Activated effector memory CD4-positive, alpha-beta T cell treated with anti-CD3 and anti-CD28 coated beads, Interleukin-2, amount 50 U/mL, for 16 hours (primary cell): ENCODE measurements at regions not wholly inside any gene's neighbourhood (a gene's known extent, or its start where the extent isn't known, plus 50 kb on each side); places are given as distances from the start of the nearest gene placed in this dataset.
"Not testable (repeated sequence)": the region's sequence is repeated elsewhere in the genome, so short reads cannot be mapped to it uniquely, and the experiment has no call there.

ENCODE experiments used
- DNase-seq: peaks from one replicate; pipeline ENCODE4 v3.0.0-alpha.2; 2020

DNA sequence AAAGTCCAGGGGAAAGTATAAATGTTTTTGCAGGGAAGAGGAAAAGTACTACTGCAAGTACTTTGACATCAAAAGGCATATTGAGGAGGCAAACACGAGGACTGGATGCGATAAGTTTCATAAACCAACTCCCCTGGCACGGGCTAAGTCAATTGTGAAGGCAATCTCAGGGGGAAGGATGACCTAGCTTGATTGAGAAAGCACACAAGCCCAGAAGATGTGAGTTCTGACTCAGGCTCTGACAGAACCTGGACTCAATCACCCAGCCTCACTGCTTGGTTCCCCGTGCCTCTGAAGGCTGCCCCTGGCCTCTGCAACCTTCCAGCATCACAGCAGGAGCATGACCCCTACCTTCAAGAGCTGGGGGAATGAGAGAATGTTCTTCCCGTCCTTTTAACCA is 93.2 kb upstream of the ZNF438 start:
- no peak for DNase-seq

DNA sequence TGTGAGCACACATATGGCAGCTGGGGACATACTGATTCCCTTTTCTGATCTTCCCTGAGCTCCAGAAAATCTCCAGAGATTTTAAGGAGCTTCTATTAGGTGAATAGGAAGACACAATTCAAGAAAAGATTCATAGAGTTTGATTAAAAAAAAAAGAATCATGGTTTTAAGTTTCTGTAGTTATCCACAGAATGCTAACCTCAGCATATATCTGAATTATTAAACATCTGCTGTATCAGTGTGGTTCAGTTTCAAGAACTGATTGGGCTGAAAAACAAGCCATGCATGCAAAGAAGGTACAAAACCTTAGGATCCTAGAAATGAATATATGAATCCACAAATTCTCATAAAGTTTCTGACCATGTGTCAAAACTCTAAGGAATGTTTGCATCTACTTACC is 94.1 kb upstream of the ZNF438 start:
- no peak for DNase-seq

DNA sequence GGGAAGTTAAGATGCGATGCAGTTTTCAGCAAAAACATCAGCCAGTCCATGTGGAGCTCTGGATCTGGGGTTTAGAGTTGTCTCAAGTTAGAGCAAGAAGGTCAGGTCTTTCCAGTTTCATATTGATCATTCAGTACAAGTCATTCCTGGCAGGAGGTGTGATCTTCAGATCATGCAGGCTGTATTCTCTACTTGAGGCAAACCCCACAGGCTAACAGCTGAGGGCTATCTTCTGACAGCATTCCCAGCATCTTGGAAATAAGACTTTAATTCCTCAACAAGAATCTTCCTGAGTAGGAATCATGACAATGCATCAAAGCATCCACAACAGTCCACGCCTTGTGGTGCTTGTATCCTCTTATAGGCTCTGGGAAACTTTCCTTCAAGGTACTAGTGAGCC is 94.9 kb upstream of the ZNF438 start:
- DNase-seq = no peak

DNA sequence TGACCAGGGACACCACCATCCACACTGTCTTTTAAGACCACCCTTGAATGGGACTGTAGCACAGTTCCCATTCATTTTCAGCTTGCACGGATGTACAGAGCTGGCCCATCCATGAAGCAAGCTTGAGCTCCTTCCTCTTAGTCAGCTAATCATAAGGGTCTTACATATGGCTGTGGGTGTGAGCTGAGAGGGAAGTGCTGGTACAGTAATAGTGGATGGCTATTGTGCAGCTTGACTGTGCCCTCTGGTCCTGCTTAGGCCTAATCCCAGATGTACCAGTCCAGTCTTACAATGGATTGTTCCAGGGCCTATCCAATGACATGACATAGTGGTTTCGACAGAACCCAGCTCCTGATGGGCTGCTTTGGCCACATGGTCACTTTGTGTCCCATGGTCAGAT is 96.9 kb upstream of the ZNF438 start:
- no peak for DNase-seq

- DNase-seq = no peak
Measured at GRCh38 chr10:31129271-31129670, 97.6 kb upstream of the ZNF438 start.

- DNase-seq = no peak
Measured at GRCh38 chr10:31129880-31130405, 98.3 kb upstream of the ZNF438 start.

DNA sequence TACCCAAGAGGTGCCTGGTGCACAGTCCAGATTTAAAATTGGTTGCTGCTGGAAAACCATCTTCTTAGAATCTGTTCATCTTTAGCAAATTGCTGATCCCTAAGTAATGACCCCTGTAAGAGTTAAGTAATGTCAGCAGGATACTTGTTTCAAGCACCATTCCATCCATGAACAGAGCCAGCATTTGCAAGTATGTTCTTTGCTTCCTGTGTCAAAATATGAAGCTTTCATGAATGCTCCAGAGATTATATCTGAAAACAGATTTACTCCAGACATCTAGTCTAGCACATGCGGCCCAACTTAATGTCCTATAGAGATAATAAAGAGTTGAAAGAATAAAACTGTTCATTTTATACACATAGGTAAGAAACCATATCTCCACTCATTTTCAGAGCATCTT is 98.7 kb upstream of the ZNF438 start:
- no peak for DNase-seq

- DNase-seq = no peak
Measured at GRCh38 chr10:31131251-31131650, 99.6 kb upstream of the ZNF438 start.

DNA sequence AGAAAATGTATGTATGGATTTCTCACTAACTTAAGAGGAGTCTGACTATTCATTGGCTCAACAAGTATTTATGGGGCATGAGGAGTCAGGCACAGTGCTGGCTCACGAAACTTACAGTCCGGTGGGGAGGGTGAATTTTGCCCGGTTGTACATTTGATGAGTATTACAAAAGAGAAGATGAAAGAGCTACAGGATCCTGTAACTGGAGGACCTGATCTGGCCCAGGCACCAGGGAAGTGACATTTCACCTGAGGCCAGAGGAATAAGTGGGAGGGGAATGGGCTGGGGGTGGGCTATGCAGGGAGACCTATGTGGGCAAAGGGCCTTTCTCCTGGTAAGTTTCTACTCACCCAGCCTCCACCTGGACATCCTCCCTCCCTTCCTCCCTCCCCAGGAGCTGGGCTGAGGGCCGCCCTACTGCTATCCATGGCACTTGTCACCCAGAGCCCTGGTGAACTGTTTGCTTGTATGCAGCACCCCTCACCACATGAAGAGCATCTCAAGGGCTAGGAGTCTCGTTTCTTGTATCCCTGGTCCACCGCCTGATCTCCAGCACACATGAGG is 101.1 kb upstream of the ZNF438 start:
- DNase-seq = no peak

- DNase-seq = no peak
Measured at GRCh38 chr10:31133251-31133791, 101.7 kb upstream of the ZNF438 start.

DNA sequence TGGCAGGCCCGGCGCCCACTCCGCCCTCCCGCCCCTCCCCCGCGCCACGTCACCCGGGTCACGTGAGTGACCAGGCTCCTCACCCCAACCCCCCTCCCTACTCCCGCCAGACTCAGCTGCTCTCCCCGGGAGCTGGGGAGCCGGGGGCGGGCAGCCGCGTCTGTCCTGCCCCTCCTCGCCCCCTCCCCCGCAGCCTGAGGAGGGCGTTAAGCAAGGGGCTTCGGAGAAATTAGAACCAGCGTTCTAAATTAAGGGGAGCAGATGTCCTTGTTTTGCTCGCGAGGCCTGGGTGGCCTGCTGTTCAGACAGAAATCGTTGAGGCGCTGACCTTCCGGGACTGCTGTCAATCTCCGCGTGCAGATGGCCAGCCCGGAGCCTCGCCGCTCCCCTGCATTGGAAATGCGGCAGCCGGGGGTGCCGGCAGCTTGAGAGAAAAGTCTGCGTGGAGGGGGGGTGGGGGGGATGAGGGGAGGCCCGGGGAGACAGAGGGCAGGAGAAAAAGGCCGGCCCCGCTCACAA is 102.2 kb upstream of the ZNF438 start:
- peak; percentile 86 for DNase-seq

DNA sequence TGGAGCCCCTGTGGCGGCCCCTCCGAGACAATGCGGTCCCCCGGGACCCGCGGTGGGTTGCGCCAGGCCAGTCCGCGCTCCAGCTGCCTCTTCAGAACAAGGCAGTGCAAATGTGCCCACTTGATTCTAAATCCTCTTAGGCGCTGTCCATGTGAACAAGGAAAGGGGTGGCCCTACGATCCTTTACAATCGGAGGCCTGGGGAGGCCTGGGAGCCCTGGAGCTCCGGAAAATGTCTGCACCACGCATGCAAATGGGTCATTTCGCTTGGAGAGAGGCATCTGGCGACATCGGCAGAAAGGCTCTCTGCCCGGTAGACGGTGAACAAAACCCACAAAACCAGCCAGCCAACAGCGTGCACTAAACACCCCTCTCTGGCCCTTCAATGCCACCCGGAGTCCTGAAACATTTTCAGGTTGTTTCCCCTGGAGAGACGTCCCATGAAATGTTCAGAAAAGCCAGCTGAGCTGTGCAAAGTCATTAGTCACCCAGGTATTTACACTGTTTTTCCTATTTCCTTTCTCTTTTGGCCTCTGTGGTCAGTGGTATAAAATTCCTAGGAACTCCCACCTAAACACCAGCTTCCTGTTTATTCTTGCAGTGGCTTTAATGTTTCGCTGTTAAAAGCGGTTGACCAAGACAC is 102.8 kb upstream of the ZNF438 start:
- no peak for DNase-seq

DNA sequence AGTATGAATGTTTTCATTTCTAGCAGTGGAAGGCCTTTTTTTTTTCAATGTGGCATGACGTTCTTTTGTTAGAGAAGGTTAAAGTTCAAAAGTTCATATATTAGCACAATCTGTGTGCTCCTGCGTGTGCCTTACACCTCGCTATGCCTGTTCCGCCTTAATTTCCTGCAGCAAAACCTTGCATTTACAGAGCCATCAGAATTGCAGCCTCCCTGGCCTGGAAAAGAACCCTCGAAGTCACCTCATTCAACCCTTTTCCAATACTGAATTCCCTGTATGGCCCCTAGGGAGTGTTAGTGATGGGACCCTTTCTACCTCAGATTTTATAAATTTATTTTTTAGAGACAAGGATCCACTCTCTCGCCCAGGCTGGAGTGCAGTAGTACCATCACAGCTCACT is 103.5 kb upstream of the ZNF438 start:
- DNase-seq = no peak

GRCh38 chr10:31135791-31136190 is 104.1 kb upstream of the ZNF438 start:
- DNase-seq = not testable (repeated sequence)

GRCh38 chr10:31136386-31136785 is 104.7 kb upstream of the ZNF438 start:
- DNase-seq = no peak

- DNase-seq = no peak
Measured at GRCh38 chr10:31136930-31137885, 105.5 kb upstream of the ZNF438 start.

DNA sequence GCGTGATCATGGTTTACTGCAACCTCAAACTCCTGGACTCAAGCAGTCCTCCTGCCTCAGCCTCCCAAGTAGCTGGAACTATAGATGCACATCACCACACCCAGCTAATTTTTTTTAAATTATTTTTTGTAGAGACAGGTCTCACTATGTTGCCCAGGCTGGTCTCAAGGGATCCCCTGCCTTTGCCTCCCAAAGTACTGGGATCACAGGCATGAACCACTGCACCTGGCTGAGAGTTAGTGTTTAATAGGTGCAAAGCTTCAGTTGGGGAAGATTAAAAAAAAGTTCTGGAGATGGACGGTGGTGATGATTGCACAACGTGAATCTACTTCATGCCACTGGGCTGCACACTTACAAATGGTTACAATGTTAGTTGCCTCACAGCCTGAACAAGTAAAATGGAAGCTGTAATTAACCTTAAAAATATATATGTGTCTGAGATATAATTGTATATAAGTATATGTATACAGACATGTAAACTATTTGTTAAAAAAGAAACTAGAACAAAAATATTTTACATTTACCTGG is 106.4 kb upstream of the ZNF438 start:
- DNase-seq = no peak

- no peak for DNase-seq
Measured at GRCh38 chr10:31139497-31139896, 107.8 kb upstream of the ZNF438 start.

DNA sequence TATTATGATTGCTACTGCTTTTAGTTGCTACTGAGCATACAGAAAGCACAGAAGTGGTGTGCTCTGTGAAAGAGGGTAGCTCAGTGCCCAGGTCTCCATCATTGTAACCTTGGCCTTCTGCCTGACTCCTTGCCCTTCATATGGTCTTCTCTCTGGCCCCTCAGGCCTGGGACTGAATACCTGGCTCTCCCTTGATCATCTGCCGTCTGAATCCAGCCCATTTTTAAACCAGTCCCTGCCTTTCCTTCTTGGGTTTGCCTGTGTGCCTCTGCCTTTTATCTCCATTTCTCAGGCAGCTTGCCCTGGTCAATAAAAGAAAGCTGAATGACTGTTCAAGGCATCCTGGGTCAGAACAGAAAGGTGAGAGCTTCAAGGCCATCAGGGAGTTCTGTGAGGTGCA is 109.1 kb upstream of the ZNF438 start:
- no peak for DNase-seq

DNA sequence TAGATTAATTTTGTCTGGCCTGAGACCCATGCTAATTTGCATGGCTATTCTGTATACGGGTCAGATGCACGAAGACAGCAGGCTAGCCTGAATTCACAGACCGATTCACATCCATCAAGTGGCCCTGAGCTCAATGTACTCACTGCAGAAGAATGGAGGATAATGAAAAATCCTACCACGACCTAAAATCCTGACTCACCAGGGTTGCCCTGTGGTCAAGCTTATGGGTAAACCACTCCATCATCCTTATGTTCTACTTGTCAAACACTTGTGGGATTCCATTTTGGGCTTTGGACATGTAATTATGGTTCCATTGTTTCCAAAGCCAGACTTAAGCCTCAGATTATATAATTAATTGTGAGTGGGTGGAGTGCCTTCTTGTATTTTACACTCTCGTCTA is 110.4 kb upstream of the ZNF438 start:
- no peak for DNase-seq

GRCh38 chr10:31143331-31143935 is 111.8 kb upstream of the ZNF438 start:
- no peak for DNase-seq

DNA sequence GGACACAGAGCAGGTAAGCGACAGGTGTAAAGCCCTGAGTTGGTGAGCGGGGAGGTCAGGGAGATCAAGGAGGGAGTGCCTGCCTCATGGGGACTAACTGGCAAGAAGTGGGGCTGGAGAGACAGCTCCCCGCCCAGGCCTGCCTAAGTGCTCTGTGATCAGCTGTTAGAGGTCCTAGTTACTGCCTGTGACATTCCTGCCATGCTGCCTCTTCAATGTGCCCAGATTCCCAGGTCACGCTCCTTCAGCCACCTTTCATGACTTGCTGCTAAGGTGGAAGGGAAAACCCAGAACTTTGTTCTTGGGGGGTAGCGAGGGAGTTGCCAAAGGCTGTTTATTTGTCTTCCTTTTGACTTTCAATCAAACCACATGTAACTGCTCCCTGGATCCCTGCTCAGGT is 114.3 kb upstream of the ZNF438 start:
- DNase-seq = no peak
